GM23338 (cell line): ENCODE measurements at regions not wholly inside any gene's neighbourhood (a gene's known extent, or its start where the extent isn't known, plus 50 kb on each side); places are given as distances from the start of the nearest gene placed in this dataset.

Experiments
- POLR2AphosphoS5 ChIP-seq: IDR thresholded peaks from 2 replicates; pipeline ENCODE4 v1.6.1; 2016; ENCODE audit warnings: antibody characterized with exemption, low read depth
- TF ChIP-seq, protein P1 (sequence below), 2 experiments: fragments of 200-600 bp in 1 of 2; sonication (generic) in 1 of 2; conservative IDR thresholded peaks; 2 replicates each; pipeline versions ENCODE4 v1.5.1 to v1.6.1; 2016 to 2017; ENCODE audit warnings: antibody characterized with exemption in 2 of 2, low read depth in 2 of 2, mild to moderate bottlenecking in 2 of 2, moderate library complexity in 1 of 2

DNA sequence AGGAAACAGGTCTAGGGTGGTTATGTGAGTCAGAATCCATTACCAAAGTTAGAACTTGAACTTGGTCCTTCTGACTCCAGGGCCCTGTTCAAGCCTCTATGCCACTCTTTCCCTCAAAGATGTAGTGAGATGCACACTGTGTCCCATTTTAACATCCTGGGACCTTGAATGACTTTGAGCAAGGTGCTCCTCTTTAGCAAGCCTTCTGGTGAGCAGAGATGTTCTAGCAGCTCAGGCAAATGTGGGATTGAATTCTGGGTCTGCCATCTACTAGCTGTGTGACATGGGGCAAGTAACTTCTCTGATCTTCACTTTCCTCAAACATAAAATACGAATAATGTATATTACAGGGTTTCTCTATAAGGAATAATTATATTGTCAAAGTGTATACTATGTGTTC is 294.0 kb upstream of the CXCR4 start:
- TF ChIP-seq POLR2AphosphoS5, result no peak
- TF ChIP-seq, protein P1, sequence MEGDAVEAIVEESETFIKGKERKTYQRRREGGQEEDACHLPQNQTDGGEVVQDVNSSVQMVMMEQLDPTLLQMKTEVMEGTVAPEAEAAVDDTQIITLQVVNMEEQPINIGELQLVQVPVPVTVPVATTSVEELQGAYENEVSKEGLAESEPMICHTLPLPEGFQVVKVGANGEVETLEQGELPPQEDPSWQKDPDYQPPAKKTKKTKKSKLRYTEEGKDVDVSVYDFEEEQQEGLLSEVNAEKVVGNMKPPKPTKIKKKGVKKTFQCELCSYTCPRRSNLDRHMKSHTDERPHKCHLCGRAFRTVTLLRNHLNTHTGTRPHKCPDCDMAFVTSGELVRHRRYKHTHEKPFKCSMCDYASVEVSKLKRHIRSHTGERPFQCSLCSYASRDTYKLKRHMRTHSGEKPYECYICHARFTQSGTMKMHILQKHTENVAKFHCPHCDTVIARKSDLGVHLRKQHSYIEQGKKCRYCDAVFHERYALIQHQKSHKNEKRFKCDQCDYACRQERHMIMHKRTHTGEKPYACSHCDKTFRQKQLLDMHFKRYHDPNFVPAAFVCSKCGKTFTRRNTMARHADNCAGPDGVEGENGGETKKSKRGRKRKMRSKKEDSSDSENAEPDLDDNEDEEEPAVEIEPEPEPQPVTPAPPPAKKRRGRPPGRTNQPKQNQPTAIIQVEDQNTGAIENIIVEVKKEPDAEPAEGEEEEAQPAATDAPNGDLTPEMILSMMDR (conservative IDR thresholded peaks at IDR 0.05; ENCODE audit: low read depth in 2 of 2), result no peak
